ENCODE measurements at regions not wholly inside any gene's neighbourhood (a gene's known extent, or its start where the extent isn't known, plus 50 kb on each side); places are given as distances from the start of the nearest gene placed in this dataset.

GRCh38 chr9:90060256-90060655 is 455.4 kb downstream of the GADD45G start:
- CTCF ChIA-PET: interaction anchor here (1.1 to 1.5 kb wide), 3 partner anchors 8 to 457 kb away, joined by 3 to 6 read pairs (median 4); no protein-coding TSS in a partner anchor
- H3K4me3 Mint-ChIP-seq: no peak overlapping the region
- intact Hi-C loops (cut with micrococcal nuclease): no loop called here

GRCh38 chr9:90061187-90061586 is 456.4 kb downstream of the GADD45G start:
- no peak overlapping the region for H3K4me3 Mint-ChIP-seq
- no peak overlapping the region for H3K27ac Mint-ChIP-seq
- ATAC-seq: no peak
- DNase-seq: no peak
- POLR2A ChIA-PET: interaction anchor here (0.6 to 0.7 kb wide), 2 partner anchors 20 to 413 kb away, joined by 3 to 4 read pairs; no protein-coding TSS in a partner anchor
- no peaks in the 10 kb centered on the region for H3K36me3 Mint-ChIP-seq (ENCODE audit: low read depth)
- no peaks in the 10 kb centered on the region for H3K4me1 Mint-ChIP-seq (ENCODE audit: low read depth)
- intact Hi-C loops (cut with micrococcal nuclease): no loop called here
- TF ChIP-seq, protein P1, sequence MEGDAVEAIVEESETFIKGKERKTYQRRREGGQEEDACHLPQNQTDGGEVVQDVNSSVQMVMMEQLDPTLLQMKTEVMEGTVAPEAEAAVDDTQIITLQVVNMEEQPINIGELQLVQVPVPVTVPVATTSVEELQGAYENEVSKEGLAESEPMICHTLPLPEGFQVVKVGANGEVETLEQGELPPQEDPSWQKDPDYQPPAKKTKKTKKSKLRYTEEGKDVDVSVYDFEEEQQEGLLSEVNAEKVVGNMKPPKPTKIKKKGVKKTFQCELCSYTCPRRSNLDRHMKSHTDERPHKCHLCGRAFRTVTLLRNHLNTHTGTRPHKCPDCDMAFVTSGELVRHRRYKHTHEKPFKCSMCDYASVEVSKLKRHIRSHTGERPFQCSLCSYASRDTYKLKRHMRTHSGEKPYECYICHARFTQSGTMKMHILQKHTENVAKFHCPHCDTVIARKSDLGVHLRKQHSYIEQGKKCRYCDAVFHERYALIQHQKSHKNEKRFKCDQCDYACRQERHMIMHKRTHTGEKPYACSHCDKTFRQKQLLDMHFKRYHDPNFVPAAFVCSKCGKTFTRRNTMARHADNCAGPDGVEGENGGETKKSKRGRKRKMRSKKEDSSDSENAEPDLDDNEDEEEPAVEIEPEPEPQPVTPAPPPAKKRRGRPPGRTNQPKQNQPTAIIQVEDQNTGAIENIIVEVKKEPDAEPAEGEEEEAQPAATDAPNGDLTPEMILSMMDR (IDR thresholded peaks at IDR 0.05): no peak
- no peaks in the 10 kb centered on the region for H3K9me3 Mint-ChIP-seq
- CTCF ChIA-PET: interaction anchor here (1.1 to 1.8 kb wide), 3 partner anchors 9 to 458 kb away, joined by 4 to 10 read pairs (median 6); no protein-coding TSS in a partner anchor
- H3K27me3 Mint-ChIP-seq: peaks cover 7% of the 10 kb centered on the region

More at GRCh38 chr9:90060256-90060655, 455.4 kb downstream of the GADD45G start:
- no peaks in the 10 kb centered on the region for H3K4me1 Mint-ChIP-seq (ENCODE audit: low read depth)
- TF ChIP-seq, protein P1 (IDR thresholded peaks at IDR 0.05): no peak
- no peak for DNase-seq
- ATAC-seq: no peak
- H3K9me3 Mint-ChIP-seq: peaks cover 2% of the 10 kb centered on the region
- H3K27me3 Mint-ChIP-seq: peaks cover 12% of the 10 kb centered on the region
- H3K27ac Mint-ChIP-seq: no peak overlapping the region
- POLR2A ChIA-PET: no interaction called here
- H3K36me3 Mint-ChIP-seq (ENCODE audit: low read depth): no peaks in the 10 kb centered on the region

DNA sequence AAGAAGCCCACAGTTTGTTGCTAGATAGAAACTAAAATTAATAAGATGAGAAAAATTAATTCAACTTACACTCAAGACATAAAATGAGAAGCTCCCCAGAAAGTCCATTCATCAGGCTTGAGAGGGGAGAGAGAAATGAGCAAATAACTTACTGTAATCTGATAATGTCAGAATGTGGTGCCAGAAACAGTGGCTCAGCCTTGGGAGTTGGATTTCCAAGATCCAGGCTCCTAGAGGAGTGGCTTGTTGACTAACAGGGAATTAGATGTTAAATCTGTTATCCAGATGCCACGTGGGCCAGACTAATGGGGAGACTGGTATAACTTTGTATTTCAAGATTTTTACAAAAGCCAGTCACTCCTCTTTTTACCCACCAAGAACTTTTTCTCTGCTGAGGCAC is 458.2 kb downstream of the GADD45G start:
- CTCF ChIA-PET: interaction anchor here (0.6 to 1.5 kb wide), 4 partner anchors 39 to 460 kb away, joined by 3 to 5 read pairs (median 4); no protein-coding TSS in a partner anchor

GRCh38 chr9:90064248-90064647 is 459.4 kb downstream of the GADD45G start:
- no peaks in the 10 kb centered on the region for H3K36me3 Mint-ChIP-seq (ENCODE audit: low read depth)
- no peak overlapping the region for H3K27ac Mint-ChIP-seq
- H3K4me1 Mint-ChIP-seq (ENCODE audit: low read depth): no peaks in the 10 kb centered on the region
- TF ChIP-seq, protein P1 (IDR thresholded peaks at IDR 0.05): no peak
- intact Hi-C loops (cut with micrococcal nuclease): no loop called here
- no peak overlapping the region for H3K4me3 Mint-ChIP-seq
- POLR2A ChIA-PET: no interaction called here
- CTCF ChIA-PET: no interaction called here
- H3K9me3 Mint-ChIP-seq: no peaks in the 10 kb centered on the region
- DNase-seq: no peak
- no peak for ATAC-seq
- H3K27me3 Mint-ChIP-seq: peaks cover 15% of the 10 kb centered on the region

More for the DNA sequence above, 458.2 kb downstream of the GADD45G start:
- no peak overlapping the region for H3K27ac Mint-ChIP-seq
- DNase-seq (no peak), ATAC-seq (no peak)
- peaks cover 9% of the 10 kb centered on the region for H3K27me3 Mint-ChIP-seq
- TF ChIP-seq, protein P1 (IDR thresholded peaks at IDR 0.05): no peak
- H3K9me3 Mint-ChIP-seq: no peaks in the 10 kb centered on the region
- H3K4me3 Mint-ChIP-seq: no peak overlapping the region
- POLR2A ChIA-PET: no interaction called here
- no peaks in the 10 kb centered on the region for H3K36me3 Mint-ChIP-seq (ENCODE audit: low read depth)
- intact Hi-C loops (cut with micrococcal nuclease): no loop called here
- no peaks in the 10 kb centered on the region for H3K4me1 Mint-ChIP-seq (ENCODE audit: low read depth)

- ATAC-seq (no peak), DNase-seq (no peak)
- TF ChIP-seq, protein P1 (IDR thresholded peaks at IDR 0.05): no peak
- H3K27me3 Mint-ChIP-seq: peaks cover 16% of the 10 kb centered on the region
- no peaks in the 10 kb centered on the region for H3K9me3 Mint-ChIP-seq
- H3K4me1 Mint-ChIP-seq (ENCODE audit: low read depth): no peaks in the 10 kb centered on the region
- H3K36me3 Mint-ChIP-seq (ENCODE audit: low read depth): no peaks in the 10 kb centered on the region
- intact Hi-C loops (cut with micrococcal nuclease): no loop called here
- no peak overlapping the region for H3K4me3 Mint-ChIP-seq
- CTCF ChIA-PET: interaction anchor here (1.0 kb wide), 1 partner anchor 472 kb away, joined by 3 read pairs; no protein-coding TSS in a partner anchor
- POLR2A ChIA-PET: no interaction called here
- H3K27ac Mint-ChIP-seq: no peak overlapping the region
These were observed 460.2 kb downstream of the GADD45G start for GRCh38 chr9:90064971-90065370.

All from activated CD8-positive, alpha-beta T cell treated with anti-CD3 and anti-CD28 coated beads for 36 hours (primary cell).